Raji (cell line): ENCODE measurements at regions not wholly inside any gene's neighbourhood (a gene's known extent, or its start where the extent isn't known, plus 50 kb on each side); places are given as distances from the start of the nearest gene placed in this dataset.

Experiments used
- POLR2A ChIP-seq: IDR thresholded peaks from 2 replicates; pipeline ENCODE4 v1.6.1; 2011; ENCODE audit warnings: low read depth, low read length, control low read depth; ENCODE audit not compliant: insufficient read depth

DNA sequence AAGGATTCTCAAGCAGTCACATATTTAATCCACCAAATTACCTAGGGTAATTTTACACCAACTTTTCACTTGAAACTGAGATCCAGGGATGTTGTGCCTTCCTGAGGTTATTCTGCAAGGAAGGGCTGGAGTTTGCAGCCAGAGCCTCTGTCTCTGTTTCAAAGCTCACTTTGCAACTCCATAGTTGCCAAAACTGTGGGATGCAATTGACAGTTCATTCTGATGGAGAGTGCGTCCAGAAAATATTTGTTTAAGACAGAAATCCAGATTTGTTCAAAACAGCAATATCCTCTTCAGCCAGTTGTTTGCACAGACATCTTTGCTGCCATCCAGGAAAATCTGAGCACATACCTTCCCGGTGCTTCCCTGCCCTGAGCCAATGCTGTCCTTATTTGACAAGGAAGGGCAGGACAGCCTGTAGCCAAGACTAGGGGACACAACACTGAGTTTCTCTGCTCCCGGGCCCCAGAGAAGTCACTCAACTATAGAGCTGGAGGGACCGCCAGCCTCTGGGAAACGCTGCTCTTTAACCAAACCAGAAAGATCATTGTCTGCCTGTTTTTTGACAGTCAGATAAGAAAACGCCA, 297.4 kb downstream of the HIVEP2 start:
- no peak for TF ChIP-seq POLR2A

- no peak for TF ChIP-seq POLR2A
Measured at GRCh38 chr6:142648036-142648451, 296.9 kb downstream of the HIVEP2 start.

DNA sequence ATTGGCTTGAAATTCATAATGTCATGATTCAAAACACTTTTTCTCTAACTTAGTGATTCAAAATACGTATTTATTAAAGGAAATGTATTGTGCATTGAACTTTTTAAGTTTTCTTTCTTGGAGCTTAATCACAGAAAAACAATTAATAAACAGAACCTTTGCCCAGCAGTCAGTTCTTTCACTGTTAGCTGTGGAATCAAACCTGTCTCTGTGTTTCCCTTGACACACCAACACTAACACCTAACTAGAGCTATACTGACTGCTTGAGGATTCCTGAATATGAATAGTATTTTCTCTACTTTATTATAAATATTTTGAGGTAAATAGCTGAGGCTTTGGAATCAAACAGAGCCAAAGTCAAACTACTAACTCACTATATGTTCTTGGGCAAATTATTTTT, 296.4 kb downstream of the HIVEP2 start:
- TF ChIP-seq POLR2A, result no peak

DNA sequence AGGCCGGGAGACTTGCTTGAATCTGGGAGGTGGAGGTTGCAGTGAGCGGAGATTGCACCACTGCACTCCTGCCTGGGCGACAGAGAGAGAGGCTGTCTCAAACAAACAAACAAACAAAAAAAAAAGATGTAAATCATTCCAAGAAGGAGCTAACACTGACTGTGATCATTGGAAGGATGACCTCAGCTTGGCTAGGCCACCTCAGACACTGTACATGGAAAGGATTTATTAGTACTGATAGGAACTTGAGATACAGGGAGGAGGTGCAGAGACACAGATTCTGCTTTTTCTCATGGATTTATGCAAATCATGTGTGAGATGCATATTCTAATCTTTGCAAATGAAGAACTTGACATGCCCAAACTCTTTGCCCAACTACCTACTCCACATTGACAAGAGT, 293.6 kb downstream of the HIVEP2 start:
- TF ChIP-seq POLR2A, result no peak

DNA sequence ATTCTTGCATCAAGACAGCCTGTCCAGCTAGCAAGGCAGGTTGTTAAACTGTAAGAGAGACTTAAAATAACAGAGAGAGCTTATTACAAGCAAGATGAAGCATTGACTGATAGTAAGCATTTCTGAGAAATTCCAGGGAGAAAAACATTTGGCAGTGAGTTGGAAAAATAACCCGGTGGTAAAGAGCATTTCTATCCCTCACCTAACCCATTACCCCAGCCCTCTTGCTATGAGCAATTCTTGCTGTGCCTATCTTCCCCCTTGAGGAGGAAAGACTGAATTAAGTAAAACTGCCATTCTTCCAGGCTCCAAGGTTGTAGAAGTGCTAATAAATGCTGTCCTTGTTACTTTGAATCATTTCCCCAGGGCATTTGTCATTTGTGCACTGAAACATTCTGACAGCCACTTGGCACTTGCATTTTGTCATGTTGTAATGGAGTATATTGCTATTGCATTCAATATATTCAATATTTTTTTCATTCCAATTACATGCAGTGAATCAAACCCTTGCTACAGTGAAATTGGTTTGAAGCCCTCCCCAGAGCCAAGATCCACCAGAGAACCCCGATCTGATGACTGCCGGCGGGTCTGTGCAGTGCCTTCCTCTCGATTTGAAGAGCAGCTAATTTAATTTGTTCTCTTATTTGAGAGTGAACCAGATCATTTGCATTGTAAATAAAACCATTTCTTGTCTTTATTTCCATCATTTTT, 291.1 kb downstream of the HIVEP2 start:
- TF ChIP-seq POLR2A, result no peak

DNA sequence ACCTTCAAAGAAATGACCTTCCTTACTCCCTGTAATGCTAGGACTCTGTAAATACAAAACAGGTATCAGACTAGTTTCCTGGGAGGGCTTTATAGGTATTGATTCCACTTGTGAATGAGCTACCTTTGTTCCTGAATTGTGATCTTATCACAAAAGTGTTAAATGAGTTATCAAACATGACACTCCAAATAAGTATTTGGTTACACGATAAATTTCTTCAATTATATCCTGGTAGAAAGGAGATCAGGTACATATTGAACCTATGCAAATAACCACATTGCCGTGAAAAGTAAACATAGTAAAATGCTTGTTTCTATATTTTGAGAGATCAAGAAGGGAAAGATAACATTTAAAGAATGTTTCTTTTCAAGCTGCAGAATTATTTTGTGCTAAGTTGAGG, 285.3 kb downstream of the HIVEP2 start:
- TF ChIP-seq POLR2A, result no peak

DNA sequence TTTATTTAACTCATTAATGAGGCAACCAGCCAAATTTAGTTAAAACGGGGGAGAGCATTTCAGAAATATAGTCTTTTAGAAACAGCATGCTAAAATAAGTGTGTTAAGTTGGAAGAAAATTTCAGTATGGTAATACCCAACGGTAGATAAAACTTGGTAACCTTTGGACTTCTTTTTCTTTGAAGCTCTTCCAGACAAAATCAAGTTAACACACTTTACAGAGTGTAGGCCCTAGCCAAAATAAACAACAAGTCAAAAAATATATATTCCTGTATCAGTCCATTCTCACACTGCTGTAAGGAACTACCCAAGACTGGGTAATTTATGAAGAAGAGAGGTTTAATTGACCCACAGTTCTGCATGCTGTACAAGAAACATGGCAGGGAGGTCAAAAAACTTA, 279.6 kb downstream of the HIVEP2 start:
- no peak for TF ChIP-seq POLR2A

GRCh38 chr6:142666599-142667185, 278.3 kb downstream of the HIVEP2 start:
- no peak for TF ChIP-seq POLR2A

DNA sequence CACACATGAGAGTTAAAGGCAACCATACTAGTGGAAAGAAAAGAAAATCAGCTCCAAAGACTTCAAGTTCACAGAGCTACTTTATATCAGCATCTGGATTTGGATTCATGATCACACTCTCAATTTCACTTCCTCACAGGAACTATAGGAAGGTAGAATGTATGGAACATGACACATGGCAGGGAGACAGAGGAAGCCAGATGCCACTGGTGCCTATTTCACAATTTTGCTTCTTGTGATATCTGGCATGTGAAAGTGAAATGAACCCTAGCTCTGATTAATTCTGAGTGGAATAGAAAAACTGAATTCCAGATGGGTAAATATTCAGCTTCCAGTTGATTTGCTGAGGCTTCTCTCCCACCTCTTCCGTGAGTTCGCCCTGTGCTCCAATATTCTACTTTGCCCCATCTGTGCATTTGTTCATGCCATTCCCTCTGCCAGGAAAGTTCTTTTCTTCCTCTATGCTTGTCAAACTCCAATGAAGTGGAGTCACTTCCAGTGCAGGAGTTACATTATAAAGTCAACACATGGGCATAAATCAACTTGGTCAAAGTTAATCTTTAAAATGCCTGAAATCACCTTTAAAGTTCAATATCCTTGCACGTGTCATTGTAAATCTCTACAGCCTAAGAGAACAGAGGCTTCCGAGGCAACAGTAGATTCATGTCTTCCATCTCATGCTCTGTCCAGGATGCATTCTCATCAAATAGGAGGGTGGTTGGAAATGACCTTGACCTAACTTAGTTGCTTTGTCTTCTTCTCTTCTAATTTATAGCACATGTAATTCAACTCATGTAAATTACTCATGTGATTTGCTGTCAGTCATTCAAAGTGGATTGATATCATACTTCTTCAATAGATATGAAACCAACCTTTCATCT, 275.3 kb downstream of the HIVEP2 start:
- no peak for TF ChIP-seq POLR2A

GRCh38 chr6:142671791-142672190, 273.2 kb downstream of the HIVEP2 start:
- 0 out of 2 replicates have a peak, but pooled peaks have one; percentile 16 for TF ChIP-seq POLR2A

- no peak for TF ChIP-seq POLR2A
Measured at GRCh38 chr6:142675517-142675916, 269.5 kb downstream of the HIVEP2 start.

DNA sequence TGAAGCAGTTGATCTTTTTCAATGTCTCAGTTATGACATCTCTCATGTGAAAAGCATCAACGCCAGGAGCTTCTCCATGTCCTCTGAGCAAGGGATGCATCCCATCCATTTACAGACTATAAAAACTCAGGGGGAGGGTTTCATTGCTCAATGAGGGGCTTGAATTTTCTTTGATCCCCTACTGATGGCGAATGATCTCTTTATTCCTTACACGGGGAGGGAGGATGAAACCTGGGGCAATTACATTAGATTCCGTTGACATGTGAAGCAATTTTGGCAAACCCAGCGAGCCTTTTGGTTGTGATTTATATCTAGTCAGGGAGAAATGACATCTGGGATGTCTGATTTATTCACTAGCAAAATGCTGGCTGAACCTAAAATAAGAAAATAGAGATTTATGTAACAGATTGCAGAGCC, 268.9 kb downstream of the HIVEP2 start:
- no peak for TF ChIP-seq POLR2A

GRCh38 chr6:142676647-142677192, 268.3 kb downstream of the HIVEP2 start:
- TF ChIP-seq POLR2A, result no peak

- TF ChIP-seq POLR2A, result no peak
Measured at GRCh38 chr6:142679907-142680700, 264.9 kb downstream of the HIVEP2 start.

- TF ChIP-seq POLR2A, result no peak
Measured at GRCh38 chr6:142681099-142681498, 263.9 kb downstream of the HIVEP2 start.

- TF ChIP-seq POLR2A, result no peak
Measured at GRCh38 chr6:142682985-142683384, 262.0 kb downstream of the HIVEP2 start.
